SU-DHL-6 (cell line): ENCODE measurements at regions not wholly inside any gene's neighbourhood (a gene's known extent, or its start where the extent isn't known, plus 50 kb on each side); places are given as distances from the start of the nearest gene placed in this dataset.

ENCODE experiments used
- H2AFZ ChIP-seq: fragments of 200-600 bp; sonication (generic); 2 replicates; pipeline ENCODE4 v1.6.1; 2014; ENCODE audit warnings: low read depth, mild to moderate bottlenecking, moderate library complexity, mixed read lengths, antibody characterized with exemption, low read length; ENCODE audit not compliant: severe bottlenecking
- H3F3A ChIP-seq: fragments of 200-600 bp; shearing (Covaris generic); 2 replicates; pipeline ENCODE4 v1.6.0; 2016; ENCODE audit warnings: antibody characterized with exemption, mild to moderate bottlenecking; ENCODE audit not compliant: insufficient read depth
- H3K27ac ChIP-seq: fragments of 200-600 bp; sonication (generic); 2 replicates; pipeline ENCODE4 v1.5.1; 2016; ENCODE audit warnings: low read depth, mild to moderate bottlenecking, low read length, moderate library complexity, mixed read lengths
- H3K27me3 ChIP-seq: fragments of 200-600 bp; sonication (generic), shearing (Covaris generic); 2 replicates; pipeline ENCODE4 v1.6.0; 2014; ENCODE audit warnings: mild to moderate bottlenecking, low read length
- H3K36me3 ChIP-seq: fragments of 200-600 bp; sonication (generic); 2 replicates; pipeline ENCODE4 v1.6.1; 2014; ENCODE audit warnings: mild to moderate bottlenecking, low read length, mixed read lengths
- H3K4me2 ChIP-seq: fragments of 300-600, 200-600 bp; shearing (Covaris generic), sonication (generic); 2 replicates; pipeline ENCODE4 v1.6.0; 2014; ENCODE audit warnings: low read length, low read depth, mild to moderate bottlenecking; ENCODE audit not compliant: poor library complexity, severe bottlenecking
- H3K4me3 ChIP-seq: fragments of 200-600 bp; sonication (generic); 2 replicates; pipeline ENCODE4 v1.5.1; 2014; ENCODE audit warnings: antibody characterized with exemption, low read length, mild to moderate bottlenecking, mixed read lengths; ENCODE audit not compliant: insufficient read depth, poor library complexity, severe bottlenecking
- H3K79me2 ChIP-seq: fragments of 200-600 bp; sonication (generic); 2 replicates; pipeline ENCODE4 v1.6.1; 2014; ENCODE audit warnings: mild to moderate bottlenecking, low read length, moderate library complexity; ENCODE audit not compliant: insufficient read depth
- H3K9ac ChIP-seq: fragments of 200-600 bp; sonication (generic); 2 replicates; pipeline ENCODE4 v1.7.0; 2014; ENCODE audit warnings: mild to moderate bottlenecking, low read length
- H3K9me2 ChIP-seq: fragments of 200-600 bp; sonication (generic); replicated peaks from 2 replicates; pipeline ENCODE4 v1.6.1; 2014; ENCODE audit warnings: low read length; ENCODE audit not compliant: insufficient read depth
- H3K9me3 ChIP-seq: fragments of 200-600 bp; sonication (generic); 2 replicates; pipeline ENCODE4 v1.6.1; 2014; ENCODE audit warnings: low read length, mixed read lengths; ENCODE audit not compliant: insufficient read depth
- H4K20me1 ChIP-seq: fragments of 200-600 bp; sonication (generic); 2 replicates; pipeline ENCODE4 v1.6.1; 2014; ENCODE audit warnings: low read depth, mild to moderate bottlenecking, antibody characterized with exemption, low read length, moderate library complexity, mixed read lengths
- CTCF ChIP-seq: fragments of 200-600 bp; sonication (generic); IDR thresholded peaks from one replicate; pipeline ENCODE4 v1.5.1; 2017; ENCODE audit warnings: antibody characterized with exemption, mild to moderate bottlenecking, low read length, moderate library complexity; ENCODE audit not compliant: insufficient read depth, poor library complexity, severe bottlenecking
- EZH2phosphoT487 ChIP-seq: fragments of 200-600 bp; sonication (generic), shearing (Covaris generic); conservative IDR thresholded peaks from 2 replicates; pipeline ENCODE4 v1.6.1; 2018; ENCODE audit warnings: mild to moderate bottlenecking, antibody characterized with exemption, low read length, moderate library complexity, mixed read lengths

- Histone ChIP-seq H3K9me3 (no peaks in the 10 kb centered on the region), H3F3A (no peaks in the 10 kb centered on the region), H2AFZ (no peak overlapping the region), H3K27ac (no peak overlapping the region), H3K9ac (no peak overlapping the region), H3K4me2 (no peak overlapping the region), H3K4me3 (no peak overlapping the region), H3K36me3 (no peaks in the 10 kb centered on the region), H3K9me2 (no peaks in the 10 kb centered on the region), H3K79me2 (no peaks in the 10 kb centered on the region), H4K20me1 (no peaks in the 10 kb centered on the region), H3K27me3 (no peaks in the 10 kb centered on the region)
- TF ChIP-seq EZH2phosphoT487 (no peak), CTCF (no peak)
Observed at GRCh38 chr6:99186417-99186816, 163.1 kb downstream of the FAXC start.

- H3K4me3 ChIP-seq: no peak overlapping the region
- H3K79me2 ChIP-seq: no peaks in the 10 kb centered on the region
- H3K9me2 ChIP-seq: no peaks in the 10 kb centered on the region
- no peak overlapping the region for H3K4me2 ChIP-seq
- no peak overlapping the region for H3K27ac ChIP-seq
- TF ChIP-seq CTCF: no peak
- no peak for TF ChIP-seq EZH2phosphoT487
- H3K9me3 ChIP-seq: no peaks in the 10 kb centered on the region
- H3K36me3 ChIP-seq: no peaks in the 10 kb centered on the region
- H3F3A ChIP-seq: no peaks in the 10 kb centered on the region
- no peaks in the 10 kb centered on the region for H3K27me3 ChIP-seq
- H4K20me1 ChIP-seq: no peaks in the 10 kb centered on the region
- no peak overlapping the region for H2AFZ ChIP-seq
- H3K9ac ChIP-seq: no peak overlapping the region
Observed at GRCh38 chr6:99185525-99185924, 163.9 kb downstream of the FAXC start.

GRCh38 chr6:99184696-99185095 is 164.8 kb downstream of the FAXC start:
- TF ChIP-seq CTCF (no peak), EZH2phosphoT487 (no peak)
- Histone ChIP-seq H3F3A (no peaks in the 10 kb centered on the region), H4K20me1 (no peaks in the 10 kb centered on the region)

More at GRCh38 chr6:99184696-99185095, 164.8 kb downstream of the FAXC start:
- no peaks in the 10 kb centered on the region for H3K36me3 ChIP-seq
- H3K4me2 ChIP-seq: no peak overlapping the region
- H3K9me3 ChIP-seq: no peaks in the 10 kb centered on the region
- H3K9me2 ChIP-seq: no peaks in the 10 kb centered on the region
- H3K9ac ChIP-seq: no peak overlapping the region
- H3K27ac ChIP-seq: no peak overlapping the region
- no peaks in the 10 kb centered on the region for H3K27me3 ChIP-seq
- H2AFZ ChIP-seq: no peak overlapping the region
- H3K79me2 ChIP-seq: no peaks in the 10 kb centered on the region
- no peak overlapping the region for H3K4me3 ChIP-seq
